ENCODE measurements at regions not wholly inside any gene's neighbourhood (a gene's known extent, or its start where the extent isn't known, plus 50 kb on each side); places are given as distances from the start of the nearest gene placed in this dataset.

GRCh38 chr5:129821477-129822131 lies 73.7 kb downstream of the MINAR2 start:
- no peak for DNase-seq (ENCODE audit: low read depth)

GRCh38 chr5:129830288-129830687 lies 74.0 kb upstream of the CHSY3 start:
- DNase-seq (ENCODE audit: low read depth), result no peak

- DNase-seq (ENCODE audit: low read depth), result no peak
These were observed 67.9 kb upstream of the CHSY3 start for GRCh38 chr5:129836321-129836720.

GRCh38 chr5:129844764-129845163 lies 59.5 kb upstream of the CHSY3 start:
- no peak for DNase-seq (ENCODE audit: low read depth)

- DNase-seq (ENCODE audit: low read depth), result peak; percentile 62
These were observed 51.4 kb upstream of the CHSY3 start for GRCh38 chr5:129852747-129853352.

GRCh38 chr5:129853588-129853987 lies 50.7 kb upstream of the CHSY3 start:
- no peak for DNase-seq (ENCODE audit: low read depth)

All from activated T-cell treated with anti-CD3 and anti-CD28 coated beads for 1 hour (primary cell).